Lower leg skin (tissue), 3 donors: ENCODE measurements at regions not wholly inside any gene's neighbourhood (a gene's known extent, or its start where the extent isn't known, plus 50 kb on each side); places are given as distances from the start of the nearest gene placed in this dataset.

Experiments used
- CTCF ChIP-seq, 3 donors: fragments of 450-650 bp; IDR thresholded peaks; one replicate each; pipeline ENCODE4 v1.5.1; 2016; ENCODE audit warnings: antibody characterized with exemption in 3 of 3, mild to moderate bottlenecking in 3 of 3, moderate library complexity in 2 of 3
- POLR2A ChIP-seq, 2 donors: fragments of 450-650 bp; IDR thresholded peaks; one replicate each; pipeline ENCODE4 v1.6.1; 2016 to 2017; ENCODE audit warnings: antibody characterized with exemption in 2 of 2, mild to moderate bottlenecking in 1 of 2, moderate library complexity in 1 of 2

- TF ChIP-seq CTCF (IDR thresholded peaks at IDR 0.05) (no peak), POLR2A (IDR thresholded peaks at IDR 0.05) (no peak)
Observed at GRCh38 chr5:74994826-74995225, 57.5 kb downstream of the GCNT4 start.
